ENCODE measurements at regions not wholly inside any gene's neighbourhood (a gene's known extent, or its start where the extent isn't known, plus 50 kb on each side); places are given as distances from the start of the nearest gene placed in this dataset.
"Not testable (repeated sequence)": the region's sequence is repeated elsewhere in the genome, so short reads cannot be mapped to it uniquely, and the experiment has no call there.

- no peak for DNase-seq
Measured at GRCh38 chr14:28157887-28158791, 608.4 kb upstream of the FOXG1 start.

DNA sequence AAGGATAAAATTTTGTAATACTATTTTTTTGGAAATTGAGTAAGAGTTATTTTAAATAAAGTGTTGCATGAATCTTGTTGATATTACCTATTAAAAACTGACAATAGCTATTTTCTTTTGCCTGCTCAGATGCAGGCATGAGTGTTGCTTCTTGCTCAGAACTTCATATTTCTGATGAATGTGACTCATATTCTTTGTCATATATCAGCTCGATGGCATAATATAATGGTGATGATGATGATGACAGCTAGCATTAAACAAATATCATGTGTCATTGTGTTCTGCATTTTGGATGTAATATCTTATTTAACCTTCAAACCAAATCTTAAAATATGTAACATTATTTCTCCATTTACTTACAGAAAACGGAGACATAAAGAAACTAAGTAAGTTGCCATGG is 605.5 kb upstream of the FOXG1 start:
- no peak for DNase-seq

DNA sequence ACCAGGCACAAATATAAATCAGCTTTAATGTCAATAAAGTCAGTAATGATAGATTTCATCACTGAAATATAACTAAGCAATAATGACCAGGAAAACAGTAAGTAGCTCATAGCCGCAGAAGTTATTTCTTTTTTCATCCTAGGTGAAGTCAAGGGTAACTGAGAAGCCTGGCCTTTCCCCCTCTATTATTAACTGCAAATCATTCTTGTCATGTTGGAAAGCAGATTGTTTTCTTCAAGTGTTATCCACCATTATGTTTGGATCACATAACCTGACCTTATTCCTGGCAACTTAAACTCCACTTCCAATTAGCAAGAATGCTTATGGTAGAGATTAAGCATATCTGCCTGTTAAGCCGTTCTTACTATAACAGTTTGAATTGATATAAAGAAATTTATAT is 603.4 kb upstream of the FOXG1 start:
- DNase-seq, result no peak

DNA sequence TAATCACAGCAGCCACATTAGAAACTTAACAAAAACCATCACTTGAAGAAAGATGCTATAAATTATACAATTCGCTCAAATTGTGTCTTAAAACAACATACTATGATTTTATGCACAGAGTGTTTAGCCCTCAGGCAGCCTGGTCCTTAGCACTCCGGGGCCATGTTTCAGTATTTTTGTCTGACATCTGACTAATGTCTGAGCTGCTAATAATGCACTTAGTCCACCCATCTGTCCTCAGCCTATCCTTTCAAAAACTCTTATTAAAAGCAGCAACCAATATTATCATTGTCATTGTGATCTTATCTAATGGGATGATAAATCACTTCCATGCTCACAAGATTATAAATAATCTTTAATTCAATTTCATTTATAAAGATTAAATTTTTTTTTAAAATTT is 602.7 kb upstream of the FOXG1 start:
- no peak for DNase-seq

- DNase-seq, result not testable (repeated sequence)
Measured at GRCh38 chr14:28187902-28188830, 578.4 kb upstream of the FOXG1 start.

GRCh38 chr14:28196878-28197277 is 569.7 kb upstream of the FOXG1 start:
- no peak for DNase-seq

DNA sequence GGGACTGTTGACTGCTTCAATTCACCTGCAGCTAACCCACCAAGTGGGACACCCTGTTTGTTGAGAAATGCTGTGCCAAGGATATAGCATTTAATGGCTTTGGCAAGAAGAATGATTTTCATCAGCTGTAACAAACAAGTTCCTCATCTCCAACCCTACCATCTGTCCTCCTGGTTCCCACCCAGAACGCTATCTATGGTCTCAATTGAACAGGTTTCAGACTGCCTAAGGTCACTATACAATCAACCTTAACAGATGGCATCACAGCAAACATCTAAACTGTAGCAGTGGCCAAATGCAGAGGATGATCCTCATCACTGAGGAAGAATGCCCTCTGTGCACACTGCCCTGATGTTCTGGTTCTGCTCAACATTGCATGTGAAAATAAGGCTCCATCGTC is 546.2 kb upstream of the FOXG1 start:
- no peak for DNase-seq

- DNase-seq, result no peak
Measured at GRCh38 chr14:28240909-28241308, 525.7 kb upstream of the FOXG1 start.

GRCh38 chr14:28242895-28243294 is 523.7 kb upstream of the FOXG1 start:
- peak; percentile 54 for DNase-seq

DNA sequence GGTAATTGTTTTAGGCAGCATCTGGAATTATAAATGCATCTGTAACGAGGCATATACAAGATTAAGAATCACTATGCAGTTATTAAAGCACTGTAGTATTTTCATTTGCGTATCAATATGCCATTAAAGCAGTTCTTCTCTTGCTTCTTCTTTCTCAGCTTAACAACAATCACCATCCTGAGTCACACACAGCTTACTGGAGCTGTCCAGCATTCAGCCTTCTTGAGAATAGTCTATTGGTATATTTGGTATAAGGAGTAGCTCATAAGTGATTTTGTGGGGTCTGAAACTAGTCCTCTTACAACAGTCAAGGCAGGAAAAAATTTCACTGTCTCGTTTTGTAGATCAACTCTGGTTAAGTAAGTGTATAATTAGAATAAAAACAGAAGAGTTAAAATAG is 523.0 kb upstream of the FOXG1 start:
- no peak for DNase-seq

DNA sequence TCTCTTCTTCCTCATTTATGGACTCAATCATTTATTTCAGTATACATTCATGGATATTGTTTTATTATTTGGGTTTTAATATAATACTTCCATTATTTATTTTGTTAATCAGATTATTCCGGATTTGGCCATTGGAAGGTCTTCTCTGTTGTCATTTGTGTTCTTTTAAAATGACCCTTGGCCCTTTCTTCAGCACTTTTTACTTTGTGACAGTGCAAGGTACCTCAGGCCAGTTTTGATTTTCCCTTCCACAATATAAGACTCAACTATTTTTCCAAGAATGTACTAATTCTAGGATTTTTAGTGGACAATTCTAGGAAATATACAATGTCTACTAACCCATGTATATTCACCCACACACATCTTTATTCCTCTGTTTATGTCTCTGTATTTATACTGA is 521.4 kb upstream of the FOXG1 start:
- DNase-seq, result no peak

- DNase-seq, result no peak
Measured at GRCh38 chr14:28247491-28247890, 519.1 kb upstream of the FOXG1 start.

DNA sequence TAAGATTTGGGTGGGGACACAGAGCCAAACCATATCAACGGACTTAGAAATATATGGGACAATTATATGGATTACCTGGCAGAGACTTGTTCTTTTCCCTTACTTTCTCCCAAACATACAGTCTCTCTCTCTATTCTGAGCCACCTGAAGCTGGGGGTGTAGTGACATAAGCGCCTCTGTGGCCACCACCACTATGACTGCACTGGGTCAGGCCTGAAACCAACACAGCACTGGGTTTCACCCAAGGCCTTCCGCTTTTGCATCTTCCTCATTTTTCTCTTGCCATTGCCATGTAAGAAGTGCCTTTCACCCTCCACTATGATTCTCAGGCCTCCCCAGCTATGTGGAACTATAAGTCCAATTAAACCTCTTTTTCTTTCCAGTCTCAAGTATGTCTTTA is 514.5 kb upstream of the FOXG1 start:
- DNase-seq, result not testable (repeated sequence)

DNA sequence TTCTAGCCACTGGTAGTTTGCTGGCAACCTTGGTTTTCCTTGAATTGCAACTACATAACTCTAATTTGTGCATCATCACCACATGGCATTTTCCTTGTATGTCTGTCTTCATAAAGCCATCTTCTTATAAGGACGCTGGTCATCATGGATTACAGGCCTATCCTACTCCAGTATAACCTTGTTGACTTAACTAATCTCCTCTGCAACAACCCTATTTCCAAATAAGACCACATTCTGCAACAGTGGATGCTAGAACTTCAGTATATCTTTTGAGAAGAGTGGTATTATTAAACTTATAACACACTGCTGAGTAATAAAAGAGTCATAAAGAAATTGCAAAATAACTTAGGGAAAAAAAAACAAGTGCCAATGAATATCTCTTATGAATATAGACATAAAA is 511.8 kb upstream of the FOXG1 start:
- no peak for DNase-seq

- DNase-seq, result no peak
Measured at GRCh38 chr14:28264306-28264705, 502.3 kb upstream of the FOXG1 start.

DNA sequence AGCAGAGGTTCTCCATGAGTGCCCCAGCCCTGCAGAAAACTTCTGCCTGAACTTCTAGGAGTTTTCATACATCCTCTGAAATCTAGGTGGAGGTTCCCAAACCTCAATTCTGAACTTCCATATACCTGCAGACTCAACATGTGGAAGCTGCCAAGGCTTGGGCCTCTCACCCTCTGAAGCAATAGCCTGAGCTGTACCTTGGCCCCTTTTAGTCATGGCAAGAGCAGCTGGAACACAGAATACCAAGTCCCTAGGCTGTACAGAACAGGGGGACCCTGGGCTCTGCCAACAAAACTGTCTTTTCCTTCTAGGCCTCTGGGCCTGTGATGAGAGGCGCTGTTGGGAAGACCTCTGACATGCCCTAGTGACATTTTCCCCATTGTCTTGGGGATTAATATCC is 494.3 kb upstream of the FOXG1 start:
- DNase-seq, result no peak

DNA sequence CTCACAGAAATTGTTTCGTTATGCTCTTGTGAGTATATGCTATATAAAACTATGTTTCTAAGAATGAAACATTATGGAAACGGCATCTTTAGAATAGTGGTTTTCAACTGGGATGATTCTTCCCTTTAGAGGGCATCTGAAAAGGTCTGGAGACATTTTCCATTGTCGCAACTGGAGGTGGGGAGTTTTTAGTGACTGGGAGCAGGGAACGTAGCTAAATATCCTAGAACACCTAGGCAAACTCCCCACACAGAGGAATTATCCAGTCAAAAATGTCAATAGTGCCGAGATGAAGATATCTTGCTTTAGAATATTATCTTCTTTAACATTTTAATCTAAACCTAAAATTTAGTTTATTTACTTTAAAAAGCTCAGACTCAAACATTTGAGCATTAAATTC is 486.1 kb upstream of the FOXG1 start:
- DNase-seq, result no peak

GRCh38 chr14:28280997-28281598 is 485.5 kb upstream of the FOXG1 start:
- no peak for DNase-seq

- no peak for DNase-seq
Measured at GRCh38 chr14:28284546-28285300, 481.9 kb upstream of the FOXG1 start.

DNA sequence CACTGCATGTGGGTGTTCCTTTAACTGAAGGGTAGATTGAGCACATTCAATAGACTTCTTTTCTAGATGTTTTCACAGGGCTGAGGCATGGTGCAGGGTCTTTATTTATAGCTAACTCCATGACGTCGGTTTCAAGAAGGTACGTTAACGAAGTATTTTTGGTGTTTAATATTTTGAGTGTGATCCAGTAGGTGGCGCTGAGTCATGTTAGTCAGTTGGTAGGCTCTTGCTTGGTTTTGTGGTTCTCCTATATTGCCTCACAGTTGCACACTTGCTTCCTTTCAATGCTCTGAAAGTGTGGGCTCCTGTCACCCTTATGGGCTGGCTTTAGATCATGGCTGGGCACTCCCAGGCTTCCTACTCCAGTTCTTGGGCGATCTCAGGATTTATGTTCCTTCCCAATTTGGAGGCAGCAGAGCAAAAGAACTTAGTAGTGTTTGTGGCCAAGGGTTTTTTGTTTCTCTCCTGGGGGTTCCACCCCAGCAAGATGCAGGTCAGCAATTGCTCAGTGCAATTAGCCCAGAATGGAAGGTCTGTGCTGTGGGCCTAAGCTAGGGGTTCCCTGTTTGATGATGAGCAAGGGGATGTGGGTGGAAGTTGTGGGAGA is 471.6 kb upstream of the FOXG1 start:
- DNase-seq, result no peak

DNA sequence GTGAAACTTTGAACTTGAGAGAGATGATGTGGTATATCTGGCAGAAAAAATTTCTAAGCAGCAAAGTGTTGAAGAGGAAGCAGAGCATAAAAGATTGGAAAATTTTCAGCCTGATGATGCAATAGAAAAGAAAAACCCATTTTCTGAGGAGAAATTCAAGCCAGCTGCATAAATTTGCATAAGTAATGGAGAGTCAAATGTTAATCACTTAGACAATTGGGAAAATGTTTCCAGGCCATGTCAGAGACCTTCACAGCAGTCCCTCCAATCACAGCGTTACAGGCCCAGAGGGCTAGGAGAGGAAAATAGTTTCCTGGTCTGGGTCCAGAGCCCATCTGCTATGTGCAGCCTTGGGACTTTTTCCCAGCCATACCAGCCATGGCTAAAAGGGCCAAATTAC is 469.0 kb upstream of the FOXG1 start:
- no peak for DNase-seq

GRCh38 chr14:28298156-28298555 is 468.4 kb upstream of the FOXG1 start:
- DNase-seq, result no peak
